ENCODE measurements at regions not wholly inside any gene's neighbourhood (a gene's known extent, or its start where the extent isn't known, plus 50 kb on each side); places are given as distances from the start of the nearest gene placed in this dataset.

- CTCF ChIA-PET (ENCODE audit: partially characterized antibody): interaction anchor here (1.8 kb wide), 1 partner anchor 24 kb away, joined by 6 read pairs; no protein-coding TSS in a partner anchor
- Histone ChIP-seq H3K36me3 (ENCODE audit: control insufficient read depth in 2 of 4, insufficient read depth in 4 of 4, low read length in 3 of 4) (no peaks in the 10 kb centered on the region), H3K4me3 (ENCODE audit: extremely low read depth in 1 of 4, insufficient read depth in 2 of 4, low read depth in 3 of 4, low read length in 4 of 4) (no peak overlapping the region), H3K23me2 (ENCODE audit: low read depth, low read length) (no peaks in the 10 kb centered on the region), H3K9me3 (ENCODE audit: insufficient read depth in 2 of 2, low read depth in 1 of 2, low read length in 1 of 2) (no peaks in the 10 kb centered on the region), H3K27me3 (replicated peaks in 1 of 4; ENCODE audit: control insufficient read depth in 3 of 4, extremely low read depth in 1 of 4, insufficient read depth in 3 of 4, low read length in 3 of 4) (no peaks in the 10 kb centered on the region), H4K91ac (replicated peaks; ENCODE audit: insufficient read length, low read length) (no peak overlapping the region), H3K4me2 (ENCODE audit: insufficient read depth in 1 of 2, low read depth in 2 of 2, low read length in 2 of 2) (no peak overlapping the region), H2BK12ac (ENCODE audit: low read depth, low read length) (no peak overlapping the region), H2BK120ac (replicated peaks; ENCODE audit: low read depth, low read length) (no peak overlapping the region), H4K20me1 (replicated peaks in 1 of 2; ENCODE audit: control insufficient read depth in 1 of 2, insufficient read depth in 2 of 2, low read length in 2 of 2) (no peaks in the 10 kb centered on the region), H3K14ac (ENCODE audit: insufficient read length) (no peak overlapping the region), H3K79me2 (ENCODE audit: control insufficient read depth in 1 of 2, insufficient read depth in 2 of 2, low read length in 2 of 2) (no peaks in the 10 kb centered on the region), H2BK5ac (ENCODE audit: low read depth, low read length) (no peak overlapping the region), H3K4ac (replicated peaks; ENCODE audit: insufficient read length, low read depth, low read length) (no peak overlapping the region), H3K27ac (ENCODE audit: low read depth, low read length) (no peak overlapping the region), H4K5ac (ENCODE audit: insufficient read length, low read depth, low read length) (no peak overlapping the region), H2AFZ (ENCODE audit: low read length) (no peak overlapping the region), H3K79me1 (ENCODE audit: low read depth, low read length) (no peaks in the 10 kb centered on the region), H4K8ac (ENCODE audit: extremely low read depth, insufficient read depth, low read length) (no peak overlapping the region), H3K18ac (ENCODE audit: extremely low read depth, low read length) (no peak overlapping the region), H2AK5ac (ENCODE audit: low read depth, low read length) (no peak overlapping the region), H2BK20ac (ENCODE audit: low read length) (no peak overlapping the region), H3K4me1 (replicated peaks in 1 of 4; ENCODE audit: control insufficient read depth in 3 of 4, insufficient read depth in 4 of 4, low read length in 3 of 4) (no peaks in the 10 kb centered on the region), H3K56ac (replicated peaks; ENCODE audit: insufficient read length, low read depth, low read length) (no peak overlapping the region), H3K23ac (ENCODE audit: insufficient read length) (no peak overlapping the region), H2BK15ac (ENCODE audit: low read length) (no peak overlapping the region), H3K9ac (replicated peaks in 1 of 4; ENCODE audit: extremely low read depth in 1 of 4, low read depth in 3 of 4, low read length in 3 of 4) (no peak overlapping the region)
- FAIRE-seq (no peak), DNase-seq (ENCODE audit: low read depth in 1 of 2, low spot score in 2 of 2) (no peak)
- TF ChIP-seq CBX5 (IDR thresholded peaks at IDR 0.05; ENCODE audit: low read depth, low read length) (no peak), KDM4A (IDR thresholded peaks at IDR 0.05; ENCODE audit: low read depth, low read length, severe bottlenecking) (no peak), RNF2 (IDR thresholded peaks at IDR 0.05; ENCODE audit: borderline replicate concordance, low read depth, low read length, missing control alignments, poor library complexity, severe bottlenecking) (no peak), HDAC6 (IDR thresholded peaks at IDR 0.05; ENCODE audit: low read depth, low read length) (no peak), CTBP2 (IDR thresholded peaks at IDR 0.05; ENCODE audit: borderline replicate concordance, insufficient read depth, insufficient read length, low read length) (no peak)
- 82% methylated on average over 1 of the region's 1 CpG; no CpG with 5 or more reads in 1 of the 2 experiments for WGBS, 2 experiments (ENCODE audit: extremely low coverage in 1 of 2, insufficient coverage in 1 of 2, insufficient read length in 1 of 2, insufficient replicate concordance in 2 of 2, low coverage in 1 of 2, low lambda C conversion rate in 2 of 2, missing lambda C conversion rate in 1 of 2)
- POLR2A ChIA-PET (ENCODE audit: partially characterized antibody): no interaction called here
These were observed 83.7 kb upstream of the SLC12A2 start for GRCh38 chr5:127999909-128000308.
